Uterus (tissue), 2 donors: ENCODE measurements at regions not wholly inside any gene's neighbourhood (a gene's known extent, or its start where the extent isn't known, plus 50 kb on each side); places are given as distances from the start of the nearest gene placed in this dataset.

ENCODE experiments used
- CTCF ChIP-seq, 4 experiments: fragments of 200-600 bp in 2 of 4; fragments of 450-650 bp in 2 of 4; sonication (generic) in 2 of 4; IDR thresholded peaks; one replicate each; pipeline ENCODE4 v1.5.1; 2016 to 2019; ENCODE audit warnings: antibody characterized with exemption in 4 of 4, mild to moderate bottlenecking in 2 of 4, moderate library complexity in 1 of 4
- POLR2A ChIP-seq, 2 donors: fragments of 450-650 bp; IDR thresholded peaks; one replicate each; pipeline ENCODE4 v1.6.1; 2016; ENCODE audit warnings: antibody characterized with exemption in 2 of 2, mild to moderate bottlenecking in 1 of 2, moderate library complexity in 1 of 2

GRCh38 chr22:49550766-49551362 lies 276.8 kb downstream of the BRD1 start:
- no peak for TF ChIP-seq CTCF (IDR thresholded peaks at IDR 0.05)
- no peak for TF ChIP-seq POLR2A (IDR thresholded peaks at IDR 0.05)
